T-helper 2 cell treated with Interferon-gamma antibody and Interleukin-4, amounts not matched to agents 100 ng/mL and 5 ng/mL, for 36 hours (primary cell): ENCODE measurements at regions not wholly inside any gene's neighbourhood (a gene's known extent, or its start where the extent isn't known, plus 50 kb on each side); places are given as distances from the start of the nearest gene placed in this dataset.
"Not testable (repeated sequence)": the region's sequence is repeated elsewhere in the genome, so short reads cannot be mapped to it uniquely, and the experiment has no call there.

Source experiments
- intact Hi-C: fragments of 100-400 bp; cut with micrococcal nuclease; formaldehyde crosslinking; loops from one replicate; pipeline ENCODE4 v1.15.1; 2023

DNA sequence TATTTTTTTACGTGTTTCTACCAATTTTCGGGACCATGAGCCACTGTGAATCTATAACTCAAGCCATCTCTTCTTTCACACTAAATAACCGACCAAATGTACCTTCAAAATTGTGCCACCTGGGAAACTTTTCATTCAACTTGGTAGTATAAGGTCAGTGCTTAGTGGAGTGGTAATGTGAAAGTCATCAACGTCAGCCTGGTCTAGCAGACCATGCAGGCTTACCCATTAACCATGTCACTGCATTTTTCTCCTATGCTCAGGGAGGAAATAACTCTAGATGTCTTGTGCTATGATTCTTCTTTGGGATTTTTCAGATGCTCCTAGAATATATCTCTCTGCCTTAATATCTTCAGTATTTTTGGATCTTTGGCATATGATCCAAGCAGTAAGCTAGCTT is 1075.4 kb upstream of the POT1 start:
- intact Hi-C loops: no loop called here

DNA sequence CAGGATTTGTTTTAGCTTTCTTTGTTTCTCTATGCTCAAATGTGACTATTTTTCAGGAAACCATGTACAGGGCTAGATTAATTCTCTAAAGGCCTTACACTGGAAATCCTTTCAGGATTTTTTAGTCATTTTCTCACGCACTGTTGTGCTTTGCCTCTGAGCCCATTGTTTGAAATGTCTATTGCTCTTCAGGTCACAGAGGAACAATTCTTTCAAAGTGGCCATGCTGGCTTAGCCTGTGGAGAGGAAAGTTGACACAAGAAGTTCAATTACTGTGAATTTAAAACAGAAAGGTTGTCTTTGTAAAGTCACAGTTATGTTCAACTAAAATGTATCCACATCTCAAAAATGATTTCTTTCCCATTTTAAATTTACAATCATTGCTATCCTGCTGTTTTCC is 1071.7 kb upstream of the POT1 start:
- intact Hi-C loops: no loop called here

DNA sequence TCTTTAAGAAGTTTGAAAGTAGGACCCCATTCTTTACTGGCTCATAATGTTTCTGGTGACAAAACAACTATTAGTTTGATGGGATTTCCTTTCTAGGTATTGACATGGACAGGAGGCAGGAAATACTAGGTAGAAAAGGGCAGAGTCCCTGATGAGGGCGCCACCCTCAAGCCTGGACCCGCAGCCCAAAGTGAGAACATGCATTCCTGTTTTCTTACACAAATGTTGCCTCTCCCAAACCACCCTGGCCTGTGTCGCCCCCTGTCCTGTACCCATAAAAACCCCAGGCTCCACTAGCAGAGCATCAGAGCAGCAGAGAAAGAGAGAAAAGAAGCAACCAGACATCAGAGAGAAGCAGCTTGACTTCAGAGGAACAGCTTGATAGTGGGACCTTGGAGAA is 1055.2 kb upstream of the POT1 start:
- intact Hi-C loops: no loop called here

DNA sequence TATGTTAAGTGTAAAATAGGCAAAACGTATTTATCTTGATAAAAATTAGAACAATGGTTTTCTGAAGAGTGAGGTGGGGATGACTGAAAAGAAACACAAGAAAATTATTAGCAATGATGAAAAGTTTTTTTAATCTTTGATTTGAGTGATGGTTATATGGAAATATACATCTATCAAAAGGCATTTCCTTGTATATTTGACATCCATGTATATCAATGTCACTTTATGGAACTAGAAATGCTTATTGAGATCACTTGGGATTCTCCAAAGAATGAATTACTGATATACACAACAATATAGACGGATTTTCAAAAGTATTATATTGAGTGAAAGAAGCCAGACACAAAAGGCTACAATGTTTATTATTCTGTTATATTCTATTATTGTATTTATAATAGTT is 1042.0 kb upstream of the POT1 start:
- intact Hi-C loops: no loop called here

GRCh38 chr7:125966278-125967048 is 1036.8 kb upstream of the POT1 start:
- intact Hi-C loops: no loop called here

GRCh38 chr7:125934955-125935354 is 1005.3 kb upstream of the POT1 start:
- intact Hi-C loops: no loop called here

DNA sequence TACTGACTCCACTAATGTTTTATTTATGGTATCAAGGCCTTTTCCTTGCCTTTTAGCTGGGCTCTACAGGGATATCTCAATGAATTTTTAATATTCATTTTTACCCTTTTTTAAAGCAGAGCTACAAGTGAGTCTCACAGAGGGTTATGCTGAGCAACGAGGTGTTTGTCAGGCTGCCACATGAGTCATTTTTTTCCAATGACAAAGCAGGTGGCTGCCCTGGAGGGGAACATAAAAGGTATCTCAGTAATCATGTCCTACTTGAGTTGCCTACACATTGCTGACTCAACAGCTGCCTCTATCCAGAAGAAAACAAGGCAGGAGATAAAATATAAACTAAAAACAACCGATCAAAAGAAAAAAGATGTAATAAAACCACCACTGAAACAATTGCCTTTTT is 1004.9 kb upstream of the POT1 start:
- intact Hi-C loops: no loop called here

- intact Hi-C loops: no loop called here
Observed at GRCh38 chr7:125930848-125931247, 1001.2 kb upstream of the POT1 start.

- intact Hi-C loops: no loop called here
Observed at GRCh38 chr7:125927556-125927955, 997.9 kb upstream of the POT1 start.

DNA sequence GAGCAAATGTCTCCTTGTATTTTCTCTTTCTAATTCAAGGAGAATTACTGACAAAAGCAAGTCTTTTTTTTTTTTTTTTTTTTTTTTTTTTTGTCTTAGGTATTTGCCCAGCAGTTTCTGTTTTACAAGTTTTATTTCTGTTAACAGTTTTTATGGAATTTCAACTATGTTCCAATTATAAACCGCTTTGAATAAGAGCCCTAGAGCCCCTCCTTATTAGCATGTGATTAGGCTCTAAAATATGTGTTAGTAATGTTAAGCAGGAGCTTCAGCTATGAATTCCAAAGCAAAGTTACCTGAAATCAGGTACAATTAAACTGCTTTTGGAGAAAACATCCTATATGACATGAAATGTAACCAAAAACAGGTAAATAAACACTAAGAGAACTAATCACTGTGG is 997.0 kb upstream of the POT1 start:
- intact Hi-C loops: no loop called here

GRCh38 chr7:125924037-125924436 is 994.4 kb upstream of the POT1 start:
- intact Hi-C loops: no loop called here

DNA sequence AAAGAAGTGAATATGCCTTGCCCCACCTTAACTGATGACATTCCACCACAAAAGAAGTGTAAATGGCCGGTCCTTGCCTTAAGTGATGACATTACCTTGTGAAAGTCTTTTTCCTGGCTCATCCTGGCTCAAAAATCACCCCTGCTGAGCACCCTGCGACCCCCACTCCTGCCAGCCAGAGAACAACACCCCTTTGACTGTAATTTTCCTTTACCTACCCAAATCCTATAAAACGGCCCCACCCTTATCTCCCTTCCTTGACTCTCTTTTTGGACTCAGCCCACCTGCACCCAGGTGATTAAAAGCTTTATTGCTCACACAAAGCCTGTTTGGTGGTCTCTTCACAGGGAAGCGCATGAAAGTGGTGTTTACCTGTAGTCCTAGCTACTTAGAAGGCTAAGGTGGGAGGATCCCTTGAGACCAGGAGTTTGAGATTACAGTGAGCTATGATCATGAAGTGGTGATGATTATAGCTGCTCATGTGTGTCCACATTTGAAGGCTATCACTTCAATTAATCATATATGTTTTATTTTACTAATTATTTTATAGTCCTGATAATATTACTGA is 985.8 kb upstream of the POT1 start:
- intact Hi-C loops: not testable (repeated sequence)

- intact Hi-C loops: no loop called here
Observed at GRCh38 chr7:125908711-125909110, 979.1 kb upstream of the POT1 start.

GRCh38 chr7:125899577-125899976 is 970.0 kb upstream of the POT1 start:
- intact Hi-C loops: no loop called here

GRCh38 chr7:125892434-125892833 is 962.8 kb upstream of the POT1 start:
- intact Hi-C loops: no loop called here

DNA sequence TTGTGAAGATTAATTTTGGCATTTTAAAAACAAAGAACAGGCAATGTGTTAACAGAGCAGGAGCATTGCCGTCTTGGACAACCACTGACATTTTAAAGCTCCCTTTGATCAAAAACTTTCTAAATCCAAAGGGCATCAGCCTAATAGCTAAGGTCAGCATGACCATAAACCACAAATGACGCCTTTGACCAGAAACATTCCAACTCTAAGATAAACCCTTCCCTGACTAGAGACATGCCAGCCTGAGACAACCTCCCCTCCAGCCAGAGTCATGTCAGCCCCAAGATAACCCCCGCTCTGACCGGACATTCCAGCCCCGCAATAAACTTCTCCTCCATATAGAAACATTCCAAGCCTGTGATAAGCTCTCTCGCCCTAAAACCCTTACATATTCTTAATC is 949.4 kb upstream of the POT1 start:
- intact Hi-C loops: no loop called here

DNA sequence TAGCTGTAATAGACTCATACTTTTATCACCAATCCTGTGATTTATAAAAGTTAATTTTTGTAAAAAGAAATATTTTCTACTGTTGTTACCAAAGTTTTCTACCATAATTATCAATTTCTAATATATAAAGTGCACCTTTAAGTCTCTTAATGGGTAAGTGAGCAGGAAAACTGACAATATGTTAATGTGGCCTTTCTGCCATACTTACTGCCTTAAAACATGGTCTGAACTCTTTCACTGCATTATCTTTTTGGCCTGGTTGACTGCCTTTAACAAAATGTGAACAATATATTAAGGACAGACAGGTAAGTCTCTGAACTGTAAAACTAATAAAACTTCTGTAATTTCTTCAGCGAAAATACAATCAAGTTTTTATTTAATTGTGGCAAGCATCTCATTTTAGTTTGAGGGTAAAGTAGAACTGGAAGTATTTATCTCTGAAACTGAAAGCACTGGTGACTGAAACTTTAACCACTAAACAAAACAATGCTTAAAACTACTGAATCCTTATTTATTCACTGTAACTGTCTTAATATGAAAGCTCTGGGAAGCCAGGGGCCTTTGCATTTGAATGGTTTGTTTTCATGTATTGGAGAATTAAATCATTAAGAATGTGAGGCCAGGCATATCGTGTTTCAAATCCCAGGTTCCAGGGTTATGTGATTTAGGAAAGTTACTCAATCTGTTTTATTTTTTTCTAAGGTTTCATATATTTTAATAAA is 948.8 kb upstream of the POT1 start:
- intact Hi-C loops: no loop called here

- intact Hi-C loops: no loop called here
Observed at GRCh38 chr7:125877246-125877645, 947.6 kb upstream of the POT1 start.

- intact Hi-C loops: no loop called here
Observed at GRCh38 chr7:125876431-125876830, 946.8 kb upstream of the POT1 start.

GRCh38 chr7:125871431-125871830 is 941.8 kb upstream of the POT1 start:
- intact Hi-C loops: no loop called here

DNA sequence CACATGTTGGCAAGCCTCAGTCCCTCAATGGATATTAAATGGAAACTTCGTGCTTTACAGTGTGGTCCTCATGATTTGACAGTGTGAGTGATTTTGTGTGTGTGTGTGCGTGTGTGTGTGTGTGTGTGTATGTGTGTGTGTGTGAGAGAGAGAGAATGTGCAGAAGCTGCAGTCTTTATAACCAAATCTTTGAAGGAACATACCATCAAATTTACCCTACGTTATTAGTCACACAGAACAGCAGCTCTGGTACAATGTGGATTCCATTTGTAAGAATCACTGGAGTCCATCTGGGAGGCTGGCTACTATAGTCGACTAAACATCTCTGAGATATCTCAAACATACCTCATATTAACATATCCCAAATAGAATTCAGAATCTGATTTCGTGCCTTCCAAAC is 928.0 kb upstream of the POT1 start:
- intact Hi-C loops: no loop called here

DNA sequence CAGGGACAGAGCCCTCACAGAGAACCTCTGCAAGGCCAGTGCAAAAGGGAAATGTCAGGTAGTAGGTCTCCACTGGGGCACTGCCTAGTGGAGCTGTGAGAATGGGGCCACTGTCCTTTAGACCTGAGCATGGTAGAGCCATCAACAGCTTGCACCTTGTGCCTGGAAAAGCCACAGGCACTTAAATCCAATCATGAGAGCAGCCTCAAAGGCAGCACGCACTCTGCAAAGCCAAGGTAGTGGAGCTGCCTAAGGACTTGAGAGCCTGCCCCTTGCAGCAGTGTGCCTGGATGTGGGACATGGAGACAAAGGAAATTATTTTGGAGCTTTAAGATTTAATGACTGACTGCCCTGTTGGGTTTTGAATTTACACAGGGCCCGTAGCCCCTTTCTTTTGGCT is 918.5 kb upstream of the POT1 start:
- intact Hi-C loops: no loop called here

DNA sequence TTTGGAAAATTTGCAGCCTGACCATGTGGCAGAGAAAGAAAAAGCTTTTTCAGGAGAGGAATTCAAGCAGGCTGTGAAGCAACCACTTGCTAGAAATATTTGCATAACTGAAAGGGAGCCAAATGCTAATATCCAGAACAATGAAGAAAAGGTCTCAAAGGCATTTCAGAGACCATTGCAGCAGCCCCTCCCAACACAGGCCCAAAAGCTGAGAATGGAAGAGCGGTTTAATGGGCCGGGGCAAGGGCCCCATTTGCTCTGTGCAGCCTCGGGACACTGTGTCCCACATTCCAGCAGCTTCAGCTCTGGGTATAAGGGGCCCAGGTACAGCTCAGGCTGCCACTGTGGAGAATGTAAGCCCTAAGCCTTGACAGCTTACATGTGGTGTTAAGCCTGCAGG is 918.1 kb upstream of the POT1 start:
- intact Hi-C loops: no loop called here
